Inflammatory macrophage treated with lipopolysaccharide for 4 hours (primary cell): ENCODE measurements at regions not wholly inside any gene's neighbourhood (a gene's known extent, or its start where the extent isn't known, plus 50 kb on each side); places are given as distances from the start of the nearest gene placed in this dataset.

ENCODE experiments used
- DNase-seq: peaks from one replicate; pipeline ENCODE4 v3.0.0-alpha.2; 2020

GRCh38 chr2:217184242-217184641 is 324.4 kb upstream of the TNP1 start:
- no peak for DNase-seq

GRCh38 chr2:217183471-217183870 is 323.6 kb upstream of the TNP1 start:
- DNase-seq: no peak

GRCh38 chr2:217182926-217183325 is 323.1 kb upstream of the TNP1 start:
- no peak for DNase-seq

- DNase-seq: no peak
Measured at GRCh38 chr2:217181512-217181911, 321.6 kb upstream of the TNP1 start.

- DNase-seq: no peak
Measured at GRCh38 chr2:217179854-217180253, 320.0 kb upstream of the TNP1 start.

- no peak for DNase-seq
Measured at GRCh38 chr2:217178341-217178740, 318.5 kb upstream of the TNP1 start.

GRCh38 chr2:217177720-217178119 is 317.9 kb upstream of the TNP1 start:
- no peak for DNase-seq

GRCh38 chr2:217171874-217172273 is 312.0 kb upstream of the TNP1 start:
- DNase-seq: no peak

- DNase-seq: no peak
Measured at GRCh38 chr2:217168496-217168895, 308.6 kb upstream of the TNP1 start.

GRCh38 chr2:217167531-217167930 is 307.7 kb upstream of the TNP1 start:
- DNase-seq: no peak

- DNase-seq: peak; percentile 64
Measured at GRCh38 chr2:217166241-217166850, 306.5 kb upstream of the TNP1 start.

GRCh38 chr2:217165547-217165946 is 305.7 kb upstream of the TNP1 start:
- DNase-seq: no peak

- DNase-seq: no peak
Measured at GRCh38 chr2:217163987-217164386, 304.1 kb upstream of the TNP1 start.

- DNase-seq: peak; percentile 42
Measured at GRCh38 chr2:217162533-217162932, 302.7 kb upstream of the TNP1 start.

GRCh38 chr2:217160978-217161973 is 301.4 kb upstream of the TNP1 start:
- peak; percentile 64 for DNase-seq

- DNase-seq: no peak
Measured at GRCh38 chr2:217160103-217160743, 300.4 kb upstream of the TNP1 start.

GRCh38 chr2:217158928-217159327 is 299.1 kb upstream of the TNP1 start:
- DNase-seq: no peak

- no peak for DNase-seq
Measured at GRCh38 chr2:217157581-217157980, 297.7 kb upstream of the TNP1 start.

GRCh38 chr2:217156801-217157200 is 296.9 kb upstream of the TNP1 start:
- no peak for DNase-seq

- DNase-seq: no peak
Measured at GRCh38 chr2:217154923-217155322, 295.1 kb upstream of the TNP1 start.

GRCh38 chr2:217153510-217153909 is 293.6 kb upstream of the TNP1 start:
- no peak for DNase-seq

- DNase-seq: no peak
Measured at GRCh38 chr2:217152831-217153230, 293.0 kb upstream of the TNP1 start.

- no peak for DNase-seq
Measured at GRCh38 chr2:217151509-217152206, 291.8 kb upstream of the TNP1 start.
